OCI-LY1 (cell line): ENCODE measurements at regions not wholly inside any gene's neighbourhood (a gene's known extent, or its start where the extent isn't known, plus 50 kb on each side); places are given as distances from the start of the nearest gene placed in this dataset.

Source experiments
- H2AFZ ChIP-seq: fragments of 200-600 bp; sonication (generic), shearing (Covaris generic); 2 replicates; pipeline ENCODE4 v1.6.0; 2014; ENCODE audit warnings: antibody characterized with exemption, mild to moderate bottlenecking, low read length
- H3F3A ChIP-seq: fragments of 200-600 bp; sonication (generic), shearing (Covaris generic); 2 replicates; pipeline ENCODE4 v1.6.0; 2014; ENCODE audit warnings: mild to moderate bottlenecking, antibody characterized with exemption, low read length, moderate library complexity; ENCODE audit not compliant: insufficient read depth
- H3K27ac ChIP-seq: fragments of 200-600 bp; sonication (generic); 2 replicates; pipeline ENCODE4 v1.5.1; 2014; ENCODE audit warnings: low read length, mixed run types, mild to moderate bottlenecking, low read depth; ENCODE audit not compliant: poor library complexity, severe bottlenecking
- H3K27me3 ChIP-seq: fragments of 200-600 bp; sonication (generic); 2 replicates; pipeline ENCODE4 v1.6.0; 2014; ENCODE audit warnings: antibody characterized with exemption, mild to moderate bottlenecking, low read length, moderate library complexity; ENCODE audit not compliant: insufficient read depth
- H3K36me3 ChIP-seq: fragments of 200-600 bp; sonication (generic); 2 replicates; pipeline ENCODE4 v1.6.1; 2014; ENCODE audit warnings: mild to moderate bottlenecking, antibody characterized with exemption, low read length, moderate library complexity, mixed read lengths; ENCODE audit not compliant: insufficient read depth
- H3K4me1 ChIP-seq: fragments of 200-600 bp; sonication (generic); 2 replicates; pipeline ENCODE4 v1.5.1; 2014; ENCODE audit warnings: mild to moderate bottlenecking, low read length, moderate library complexity; ENCODE audit not compliant: insufficient read depth, severe bottlenecking
- H3K4me2 ChIP-seq: fragments of 200-600 bp; sonication (generic), shearing (Covaris generic); 2 replicates; pipeline ENCODE4 v1.6.1; 2014; ENCODE audit warnings: low read length
- H3K4me3 ChIP-seq: fragments of 200-600 bp; sonication (generic); 2 replicates; pipeline ENCODE4 v1.5.1; 2014; ENCODE audit warnings: low read length, low read depth, mild to moderate bottlenecking, mixed read lengths; ENCODE audit not compliant: poor library complexity, severe bottlenecking
- H3K79me2 ChIP-seq: fragments of 200-600 bp; shearing (Covaris generic); 2 replicates; pipeline ENCODE4 v1.6.1; 2016; ENCODE audit warnings: mixed run types, low read length, mixed read lengths; ENCODE audit not compliant: insufficient read depth
- H3K9ac ChIP-seq: fragments of 200-600 bp; sonication (generic), shearing (Covaris generic); 2 replicates; pipeline ENCODE4 v1.6.1; 2014; ENCODE audit warnings: mild to moderate bottlenecking, low read length, mixed read lengths
- H3K9me2 ChIP-seq: fragments of 200-600 bp; sonication (generic), shearing (Covaris generic); 2 replicates; pipeline ENCODE4 v1.6.1; 2014; ENCODE audit warnings: low read depth, mild to moderate bottlenecking, low read length, mixed read lengths
- H3K9me3 ChIP-seq: fragments of 200-600 bp; shearing (Covaris generic); 2 replicates; pipeline ENCODE4 v1.6.1; 2014; ENCODE audit warnings: low read length, mixed read lengths
- H4K20me1 ChIP-seq: fragments of 200-600 bp; sonication (generic), shearing (Covaris generic); 2 replicates; pipeline ENCODE4 v1.6.0; 2016; ENCODE audit warnings: mild to moderate bottlenecking, low read length; ENCODE audit not compliant: insufficient read depth
- CTCF ChIP-seq: fragments of 200-600 bp; sonication (generic), shearing (Covaris generic); IDR thresholded peaks from 2 replicates; pipeline ENCODE4 v1.5.1; 2017; ENCODE audit warnings: mild to moderate bottlenecking, antibody characterized with exemption, low read length, moderate library complexity, mixed read lengths
- EZH2 ChIP-seq: fragments of 200-600 bp; sonication (generic), shearing (Covaris generic); IDR thresholded peaks from 2 replicates; pipeline ENCODE4 v1.8.0; 2017; ENCODE audit warnings: borderline replicate concordance, mixed run types, mild to moderate bottlenecking, antibody characterized with exemption, low read length, moderate library complexity, mixed read lengths

GRCh38 chr3:117567382-117567781, 857.8 kb downstream of the TUSC7 start:
- no peak overlapping the region for H3K27ac ChIP-seq
- no peaks in the 10 kb centered on the region for H3F3A ChIP-seq
- H3K27me3 ChIP-seq: no peaks in the 10 kb centered on the region
- H3K9ac ChIP-seq: no peak overlapping the region
- no peak overlapping the region for H3K4me3 ChIP-seq
- H3K9me2 ChIP-seq: no peaks in the 10 kb centered on the region
- H3K9me3 ChIP-seq: no peaks in the 10 kb centered on the region
- TF ChIP-seq EZH2: no peak
- no peak for TF ChIP-seq CTCF
- no peaks in the 10 kb centered on the region for H3K79me2 ChIP-seq
- no peaks in the 10 kb centered on the region for H3K4me1 ChIP-seq
- no peaks in the 10 kb centered on the region for H4K20me1 ChIP-seq
- H2AFZ ChIP-seq: no peak overlapping the region
- H3K36me3 ChIP-seq: no peaks in the 10 kb centered on the region
- H3K4me2 ChIP-seq: no peak overlapping the region

GRCh38 chr3:117567906-117568305, 858.3 kb downstream of the TUSC7 start:
- no peaks in the 10 kb centered on the region for H3K27me3 ChIP-seq
- H3F3A ChIP-seq: no peaks in the 10 kb centered on the region
- H3K4me3 ChIP-seq: no peak overlapping the region
- H3K4me1 ChIP-seq: no peaks in the 10 kb centered on the region
- H3K9ac ChIP-seq: no peak overlapping the region
- no peak overlapping the region for H3K27ac ChIP-seq
- H3K9me2 ChIP-seq: no peaks in the 10 kb centered on the region
- no peak overlapping the region for H3K4me2 ChIP-seq
- TF ChIP-seq CTCF (no peak), EZH2 (no peak)
- no peaks in the 10 kb centered on the region for H3K9me3 ChIP-seq
- no peaks in the 10 kb centered on the region for H4K20me1 ChIP-seq
- no peaks in the 10 kb centered on the region for H3K79me2 ChIP-seq
- H2AFZ ChIP-seq: no peak overlapping the region
- no peaks in the 10 kb centered on the region for H3K36me3 ChIP-seq

GRCh38 chr3:117572786-117573185, 863.2 kb downstream of the TUSC7 start:
- TF ChIP-seq CTCF: no peak
- TF ChIP-seq EZH2: no peak
- Histone ChIP-seq H3K9ac (no peak overlapping the region), H3K79me2 (no peaks in the 10 kb centered on the region), H3K4me2 (no peak overlapping the region), H3K27ac (no peak overlapping the region), H2AFZ (no peak overlapping the region), H3K27me3 (no peaks in the 10 kb centered on the region), H3K9me2 (no peaks in the 10 kb centered on the region), H3K36me3 (no peaks in the 10 kb centered on the region), H3K9me3 (no peaks in the 10 kb centered on the region), H4K20me1 (no peaks in the 10 kb centered on the region), H3K4me3 (no peak overlapping the region), H3F3A (no peaks in the 10 kb centered on the region), H3K4me1 (no peaks in the 10 kb centered on the region)
